H1 (cell line): ENCODE measurements at regions not wholly inside any gene's neighbourhood (a gene's known extent, or its start where the extent isn't known, plus 50 kb on each side); places are given as distances from the start of the nearest gene placed in this dataset.

Experiments used
- CTCF ChIA-PET: fragments of 300-600 bp; sonication (Branson Sonifier 250); formaldehyde crosslinking; loops from one replicate; lab custom pipeline; 2021; ENCODE audit not compliant: partially characterized antibody; lab: Charles Lee
- POLR2A ChIA-PET: fragments of 300-600 bp; sonication (Branson Sonifier 250); formaldehyde crosslinking; loops from one replicate; lab custom pipeline; 2021; ENCODE audit warnings: inconsistent platforms; ENCODE audit not compliant: partially characterized antibody; lab: Charles Lee
- DNase-seq, 2 experiments: peaks; one replicate each; pipeline versions ENCODE4 v3.0.0 to v3.0.0-alpha.2; 2010 to 2022; ENCODE audit warnings: low spot score in 2 of 2, low read depth in 1 of 2, mixed read lengths in 1 of 2
- FAIRE-seq: peaks from 2 replicates; lab custom pipeline; 2011; peaks lifted over from hg19 to GRCh38; lab: Jason Lieb, UNC
- H2AFZ ChIP-seq: 2 replicates; pipeline ENCODE4 v1.8.1; 2012; ENCODE audit warnings: low read length, inconsistent platforms
- H2AK5ac ChIP-seq: 2 replicates; pipeline ENCODE4 v1.6.1; 2013; ENCODE audit warnings: low read depth, low read length
- H2BK120ac ChIP-seq: replicated peaks from 2 replicates; pipeline ENCODE3; 2013; ENCODE audit warnings: low read depth, low read length, inconsistent platforms
- H2BK12ac ChIP-seq: 2 replicates; pipeline ENCODE4 v1.6.1; 2013; ENCODE audit warnings: low read depth, low read length
- H2BK15ac ChIP-seq: 2 replicates; pipeline ENCODE4 v1.6.1; 2013; ENCODE audit warnings: low read length
- H2BK20ac ChIP-seq: 2 replicates; pipeline ENCODE4 v1.6.1; 2013; ENCODE audit warnings: low read length
- H2BK5ac ChIP-seq: 2 replicates; pipeline ENCODE4 v1.6.1; 2013; ENCODE audit warnings: low read depth, low read length
- H3K14ac ChIP-seq: 2 replicates; pipeline ENCODE4 v1.6.1; 2013; ENCODE audit warnings: inconsistent platforms; ENCODE audit not compliant: insufficient read length
- H3K18ac ChIP-seq: 2 replicates; pipeline ENCODE4 v1.6.1; 2013; ENCODE audit warnings: low read length; ENCODE audit errors: extremely low read depth
- H3K23ac ChIP-seq: 2 replicates; pipeline ENCODE4 v1.6.1; 2013; ENCODE audit warnings: inconsistent platforms; ENCODE audit not compliant: insufficient read length
- H3K23me2 ChIP-seq: 2 replicates; pipeline ENCODE4 v1.6.1; 2013; ENCODE audit warnings: low read depth, low read length
- H3K27ac ChIP-seq: 2 replicates; pipeline ENCODE4 v1.6.1; 2011; ENCODE audit warnings: low read depth, low read length, inconsistent platforms
- H3K27me3 ChIP-seq, 4 experiments: replicated peaks in 1 of 4; 1 replicate in 1 of 4; 2 replicates in 3 of 4; pipeline versions ENCODE4 v1.6.1 to v1.8.1; 2011 to 2013; ENCODE audit warnings: low read length in 3 of 4, mild to moderate bottlenecking in 3 of 4, inconsistent platforms in 2 of 4, mixed read lengths in 2 of 4, moderate library complexity in 1 of 4; ENCODE audit not compliant: control insufficient read depth in 3 of 4, insufficient read depth in 3 of 4; ENCODE audit errors: extremely low read depth in 1 of 4
- H3K36me3 ChIP-seq, 4 experiments: 2 replicates each; pipeline versions ENCODE4 v1.6.1 to v1.8.1; 2011 to 2013; ENCODE audit warnings: mild to moderate bottlenecking in 4 of 4, low read length in 3 of 4, moderate library complexity in 2 of 4, control low read depth in 1 of 4, inconsistent platforms in 1 of 4; ENCODE audit not compliant: insufficient read depth in 4 of 4, control insufficient read depth in 2 of 4
- H3K4ac ChIP-seq: replicated peaks from 2 replicates; pipeline ENCODE3; 2013; ENCODE audit warnings: low read length, low read depth, mixed read lengths, inconsistent platforms; ENCODE audit not compliant: insufficient read length
- H3K4me1 ChIP-seq, 4 experiments: replicated peaks in 1 of 4; 1 replicate in 1 of 4; 2 replicates in 3 of 4; pipeline versions ENCODE4 v1.6.1 to v1.8.1; 2011 to 2013; ENCODE audit warnings: low read length in 3 of 4, inconsistent platforms in 2 of 4, mixed read lengths in 1 of 4; ENCODE audit not compliant: insufficient read depth in 4 of 4, control insufficient read depth in 3 of 4
- H3K4me2 ChIP-seq, 2 experiments: 2 replicates each; pipeline versions ENCODE4 v1.6.1 to v1.8.1; 2011 to 2013; ENCODE audit warnings: low read depth in 2 of 2, low read length in 2 of 2, control low read depth in 1 of 2, inconsistent platforms in 1 of 2, mild to moderate bottlenecking in 1 of 2; ENCODE audit not compliant: insufficient read depth in 1 of 2
- H3K4me3 ChIP-seq, 4 experiments: fragments of 200-600, 300-600 bp in 1 of 4; sonication (generic), shearing (Covaris generic), sonication (Bioruptor Twin) in 1 of 4; 2 replicates each; pipeline versions ENCODE4 v1.5.1 to v1.8.1; 2011 to 2016; ENCODE audit warnings: low read length in 4 of 4, low read depth in 3 of 4, control low read depth in 2 of 4, inconsistent platforms in 2 of 4, mild to moderate bottlenecking in 2 of 4, mixed read lengths in 1 of 4, moderate library complexity in 1 of 4; ENCODE audit not compliant: insufficient read depth in 2 of 4; ENCODE audit errors: extremely low read depth in 1 of 4
- H3K56ac ChIP-seq: replicated peaks from 2 replicates; pipeline ENCODE3; 2013; ENCODE audit warnings: low read depth, mild to moderate bottlenecking, mixed read lengths, low read length, inconsistent platforms; ENCODE audit not compliant: insufficient read length
- H3K79me1 ChIP-seq: 2 replicates; pipeline ENCODE4 v1.6.1; 2013; ENCODE audit warnings: low read depth, low read length, control low read depth
- H3K79me2 ChIP-seq, 2 experiments: 2 replicates each; pipeline versions ENCODE4 v1.6.1 to v1.8.1; 2012 to 2013; ENCODE audit warnings: low read length in 2 of 2, mild to moderate bottlenecking in 2 of 2, inconsistent platforms in 1 of 2; ENCODE audit not compliant: insufficient read depth in 2 of 2, control insufficient read depth in 1 of 2
- H3K9ac ChIP-seq, 4 experiments: replicated peaks in 1 of 4; 1 replicate in 1 of 4; 2 replicates in 3 of 4; pipeline versions ENCODE4 v1.6.1 to v1.8.1; 2011 to 2013; ENCODE audit warnings: low read depth in 3 of 4, low read length in 3 of 4, control low read depth in 2 of 4, mild to moderate bottlenecking in 2 of 4, moderate library complexity in 2 of 4, inconsistent platforms in 1 of 4; ENCODE audit errors: extremely low read depth in 1 of 4
- H3K9me3 ChIP-seq, 2 experiments: 2 replicates each; pipeline versions ENCODE4 v1.6.1 to v1.8.1; 2012 to 2013; ENCODE audit warnings: mild to moderate bottlenecking in 2 of 2, moderate library complexity in 2 of 2, control low read depth in 1 of 2, inconsistent platforms in 1 of 2, low read depth in 1 of 2, low read length in 1 of 2, mixed read lengths in 1 of 2; ENCODE audit not compliant: insufficient read depth in 2 of 2
- H4K20me1 ChIP-seq, 2 experiments: replicated peaks in 1 of 2; 2 replicates each; pipeline versions ENCODE3 to v1.8.1; 2011 to 2013; ENCODE audit warnings: inconsistent platforms in 2 of 2, low read length in 2 of 2, mild to moderate bottlenecking in 1 of 2; ENCODE audit not compliant: insufficient read depth in 2 of 2, control insufficient read depth in 1 of 2
- H4K5ac ChIP-seq: 2 replicates; pipeline ENCODE4 v1.6.1; 2013; ENCODE audit warnings: low read length, low read depth, mixed read lengths, inconsistent platforms; ENCODE audit not compliant: insufficient read length
- H4K8ac ChIP-seq: 2 replicates; pipeline ENCODE4 v1.8.0; 2013; ENCODE audit warnings: mild to moderate bottlenecking, moderate library complexity, low read length, inconsistent platforms; ENCODE audit not compliant: insufficient read depth; ENCODE audit errors: extremely low read depth
- H4K91ac ChIP-seq: replicated peaks from 2 replicates; pipeline ENCODE3; 2013; ENCODE audit warnings: low read length, mixed read lengths, inconsistent platforms; ENCODE audit not compliant: insufficient read length
- BRCA1 ChIP-seq: IDR thresholded peaks from 2 replicates; pipeline ENCODE4 v1.6.1; 2012; ENCODE audit warnings: low read depth, low read length, improper control_type of control experiment
- CHD1 ChIP-seq: IDR thresholded peaks from 2 replicates; pipeline ENCODE4 v1.6.1; 2012; ENCODE audit warnings: low read depth, low read length, improper control_type of control experiment
- KDM1A ChIP-seq: fragments of 200-600, 300-600 bp; sonication (generic); IDR thresholded peaks from 2 replicates; pipeline ENCODE4 v1.7.1; 2016; ENCODE audit warnings: mild to moderate bottlenecking, low read length, borderline replicate concordance
- KDM4A ChIP-seq: IDR thresholded peaks from one replicate; pipeline ENCODE4 v1.7.1; 2012; ENCODE audit warnings: low read depth, mild to moderate bottlenecking, moderate library complexity, low read length, inconsistent platforms; ENCODE audit not compliant: severe bottlenecking
- SAP30 ChIP-seq: fragments of 300-600 bp; sonication (generic); IDR thresholded peaks from 2 replicates; pipeline ENCODE4 v1.7.1; 2012; ENCODE audit warnings: low read length, moderate library complexity, mild to moderate bottlenecking, inconsistent platforms; ENCODE audit not compliant: insufficient read depth, insufficient replicate concordance
- SP1 ChIP-seq: IDR thresholded peaks from 2 replicates; pipeline ENCODE4 v1.6.1; 2011; ENCODE audit warnings: low read depth, low read length
- SP2 ChIP-seq: IDR thresholded peaks from 2 replicates; pipeline ENCODE4 v1.6.1; 2012; ENCODE audit warnings: mild to moderate bottlenecking, low read length, inconsistent platforms
- ZNF274 ChIP-seq: IDR thresholded peaks from 2 replicates; pipeline ENCODE4 v1.7.0; 2012; ENCODE audit warnings: low read length, borderline replicate concordance; ENCODE audit errors: extremely low read depth
- WGBS, 2 experiments: shearing (Covaris generic) in 1 of 2; methylation state at CpG; one replicate each; pipeline versions ENCODE4 v1.1.6 to v1.1.7; 2013 to 2015; ENCODE audit warnings: low lambda C conversion rate in 2 of 2, mixed read lengths in 2 of 2, inconsistent platforms in 1 of 2, low coverage in 1 of 2, missing lambda C conversion rate in 1 of 2; ENCODE audit not compliant: insufficient replicate concordance in 2 of 2, insufficient coverage in 1 of 2, insufficient read length in 1 of 2; ENCODE audit errors: extremely low coverage in 1 of 2, missing lambda C conversion rate in 1 of 2; 5-methylcytosine and 5-hydroxymethylcytosine counted together
- TF ChIP-seq, protein P1 (sequence below): IDR thresholded peaks from 2 replicates; pipeline ENCODE4 v1.6.1; 2011; ENCODE audit warnings: low read length, improper control_type of control experiment

DNA sequence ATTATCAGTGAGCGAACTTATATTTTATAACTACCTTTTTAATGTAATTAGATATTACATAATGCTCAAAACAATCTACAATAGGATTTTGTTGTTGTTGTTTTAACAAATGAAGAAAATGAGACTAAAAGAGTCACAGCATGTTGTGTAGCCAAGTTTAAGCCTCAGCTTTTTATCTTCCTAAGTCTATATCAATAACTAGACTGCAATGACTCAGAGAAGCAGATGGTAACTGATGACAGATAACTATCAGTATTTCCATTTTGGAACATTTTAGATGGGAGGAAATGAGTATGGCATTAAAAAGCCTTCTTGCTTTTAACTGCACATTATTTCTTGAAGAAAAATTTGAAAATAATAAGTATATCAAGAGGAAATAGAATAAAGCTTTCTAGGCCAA lies 825.2 kb downstream of the SLITRK1 start:
- no peak overlapping the region for H2BK20ac ChIP-seq
- no peak overlapping the region for H2AK5ac ChIP-seq
- no peak overlapping the region for H3K4me3 ChIP-seq
- ChIA-PET CTCF (no interaction called here), POLR2A (interaction anchor here (0.8 kb wide), 1 partner anchor 56 kb away, joined by 3 read pairs; no protein-coding TSS in a partner anchor)
- no peaks in the 10 kb centered on the region for H3K23me2 ChIP-seq
- no peaks in the 10 kb centered on the region for H3K27me3 ChIP-seq
- H3K27ac ChIP-seq: no peak overlapping the region
- H3K36me3 ChIP-seq: no peaks in the 10 kb centered on the region
- H4K91ac ChIP-seq: no peak overlapping the region
- 100% methylated on average over 1 of the region's 1 CpG; no CpG with 5 or more reads in 1 of the 2 experiments for whole genome bisulfite sequencing, 2 experiments
- no peaks in the 10 kb centered on the region for H3K4me1 ChIP-seq
- H3K4ac ChIP-seq: no peak overlapping the region
- H3K9ac ChIP-seq: no peak overlapping the region
- H3K18ac ChIP-seq: no peak overlapping the region
- H2AFZ ChIP-seq: no peak overlapping the region
- no peak for DNase-seq
- H4K5ac ChIP-seq: no peak overlapping the region
- H2BK12ac ChIP-seq: no peak overlapping the region
- H2BK120ac ChIP-seq: no peak overlapping the region
- H3K23ac ChIP-seq: no peak overlapping the region
- H3K14ac ChIP-seq: no peak overlapping the region
- TF ChIP-seq SAP30: no peak
- TF ChIP-seq KDM4A: no peak
- TF ChIP-seq BRCA1: no peak
- no peak for TF ChIP-seq SP1
- TF ChIP-seq, protein P1, sequence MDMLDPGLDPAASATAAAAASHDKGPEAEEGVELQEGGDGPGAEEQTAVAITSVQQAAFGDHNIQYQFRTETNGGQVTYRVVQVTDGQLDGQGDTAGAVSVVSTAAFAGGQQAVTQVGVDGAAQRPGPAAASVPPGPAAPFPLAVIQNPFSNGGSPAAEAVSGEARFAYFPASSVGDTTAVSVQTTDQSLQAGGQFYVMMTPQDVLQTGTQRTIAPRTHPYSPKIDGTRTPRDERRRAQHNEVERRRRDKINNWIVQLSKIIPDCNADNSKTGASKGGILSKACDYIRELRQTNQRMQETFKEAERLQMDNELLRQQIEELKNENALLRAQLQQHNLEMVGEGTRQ: no peak
- TF ChIP-seq KDM1A: no peak
- no peak for TF ChIP-seq SP2
- TF ChIP-seq CHD1: no peak
- no peak for TF ChIP-seq ZNF274
- H2BK15ac ChIP-seq: no peak overlapping the region
- H4K20me1 ChIP-seq: no peaks in the 10 kb centered on the region
- H3K56ac ChIP-seq: no peak overlapping the region
- no peak overlapping the region for H3K4me2 ChIP-seq
- no peaks in the 10 kb centered on the region for H3K79me2 ChIP-seq
- H4K8ac ChIP-seq: no peak overlapping the region
- H2BK5ac ChIP-seq: no peak overlapping the region
- no peaks in the 10 kb centered on the region for H3K79me1 ChIP-seq
- no peaks in the 10 kb centered on the region for H3K9me3 ChIP-seq
- no peak for FAIRE-seq
